ENCODE measurements at regions not wholly inside any gene's neighbourhood (a gene's known extent, or its start where the extent isn't known, plus 50 kb on each side); places are given as distances from the start of the nearest gene placed in this dataset.

DNA sequence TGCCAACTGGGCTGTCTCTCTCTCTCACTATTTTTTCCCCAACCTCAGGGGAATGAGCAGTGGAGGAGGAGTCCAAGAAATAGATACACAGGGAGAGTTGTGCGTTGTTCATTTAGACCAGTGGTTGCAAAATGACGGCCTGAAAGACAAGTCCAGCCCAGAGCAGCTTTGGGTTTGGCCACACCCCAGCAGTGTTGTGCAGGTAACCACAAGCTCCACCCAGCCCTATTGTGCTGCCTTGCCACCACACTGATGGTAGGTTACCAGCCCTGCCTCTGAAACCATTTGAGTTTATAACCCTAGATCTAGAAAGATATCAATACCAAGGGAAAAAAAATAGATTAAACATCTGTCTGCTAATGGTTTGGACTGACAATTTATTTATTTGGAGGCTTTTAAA lies 144.3 kb downstream of the CMPK2 start:
- H3K4me3 Mint-ChIP-seq (ENCODE audit: unreplicated experiment): no peak overlapping the region
- H3K27ac Mint-ChIP-seq (ENCODE audit: unreplicated experiment): no peak overlapping the region
- H3K9me3 Mint-ChIP-seq (ENCODE audit: low read depth): no peaks in the 10 kb centered on the region
- no peaks in the 10 kb centered on the region for H3K36me3 Mint-ChIP-seq (ENCODE audit: low read depth)
- DNase-seq (ENCODE audit: low spot score): no peak
- H3K27me3 Mint-ChIP-seq (ENCODE audit: low read depth): no peaks in the 10 kb centered on the region
- H3K4me1 Mint-ChIP-seq (ENCODE audit: low read depth): peaks cover 3% of the 10 kb centered on the region
- TF ChIP-seq, protein P1, sequence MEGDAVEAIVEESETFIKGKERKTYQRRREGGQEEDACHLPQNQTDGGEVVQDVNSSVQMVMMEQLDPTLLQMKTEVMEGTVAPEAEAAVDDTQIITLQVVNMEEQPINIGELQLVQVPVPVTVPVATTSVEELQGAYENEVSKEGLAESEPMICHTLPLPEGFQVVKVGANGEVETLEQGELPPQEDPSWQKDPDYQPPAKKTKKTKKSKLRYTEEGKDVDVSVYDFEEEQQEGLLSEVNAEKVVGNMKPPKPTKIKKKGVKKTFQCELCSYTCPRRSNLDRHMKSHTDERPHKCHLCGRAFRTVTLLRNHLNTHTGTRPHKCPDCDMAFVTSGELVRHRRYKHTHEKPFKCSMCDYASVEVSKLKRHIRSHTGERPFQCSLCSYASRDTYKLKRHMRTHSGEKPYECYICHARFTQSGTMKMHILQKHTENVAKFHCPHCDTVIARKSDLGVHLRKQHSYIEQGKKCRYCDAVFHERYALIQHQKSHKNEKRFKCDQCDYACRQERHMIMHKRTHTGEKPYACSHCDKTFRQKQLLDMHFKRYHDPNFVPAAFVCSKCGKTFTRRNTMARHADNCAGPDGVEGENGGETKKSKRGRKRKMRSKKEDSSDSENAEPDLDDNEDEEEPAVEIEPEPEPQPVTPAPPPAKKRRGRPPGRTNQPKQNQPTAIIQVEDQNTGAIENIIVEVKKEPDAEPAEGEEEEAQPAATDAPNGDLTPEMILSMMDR (IDR thresholded peaks at IDR 0.05): no peak

DNA sequence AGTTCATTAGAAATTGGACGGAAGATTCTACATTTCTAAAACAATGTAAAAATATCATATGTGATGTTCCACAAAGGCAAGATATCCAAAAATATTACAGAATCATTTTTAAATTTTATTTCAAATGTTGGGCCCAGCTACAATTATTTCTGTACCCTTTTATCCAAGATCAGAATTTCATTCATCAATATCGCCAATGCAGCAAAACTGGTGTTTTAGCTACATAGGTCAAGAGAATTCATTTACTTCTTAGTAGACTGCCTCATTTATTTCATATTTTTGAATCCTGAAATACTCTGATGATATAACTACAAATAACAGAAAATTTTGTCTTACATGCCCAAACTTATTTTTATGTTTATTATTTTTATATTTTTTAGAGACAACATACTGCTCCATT lies 143.1 kb downstream of the CMPK2 start:
- Mint-ChIP-seq H3K27me3 (ENCODE audit: low read depth) (no peaks in the 10 kb centered on the region), H3K4me1 (ENCODE audit: low read depth) (peaks cover 3% of the 10 kb centered on the region), H3K36me3 (ENCODE audit: low read depth) (no peaks in the 10 kb centered on the region), H3K27ac (ENCODE audit: unreplicated experiment) (no peak overlapping the region), H3K9me3 (ENCODE audit: low read depth) (no peaks in the 10 kb centered on the region), H3K4me3 (ENCODE audit: unreplicated experiment) (no peak overlapping the region)
- no peak for DNase-seq (ENCODE audit: low spot score)
- TF ChIP-seq, protein P1 (IDR thresholded peaks at IDR 0.05): no peak

DNA sequence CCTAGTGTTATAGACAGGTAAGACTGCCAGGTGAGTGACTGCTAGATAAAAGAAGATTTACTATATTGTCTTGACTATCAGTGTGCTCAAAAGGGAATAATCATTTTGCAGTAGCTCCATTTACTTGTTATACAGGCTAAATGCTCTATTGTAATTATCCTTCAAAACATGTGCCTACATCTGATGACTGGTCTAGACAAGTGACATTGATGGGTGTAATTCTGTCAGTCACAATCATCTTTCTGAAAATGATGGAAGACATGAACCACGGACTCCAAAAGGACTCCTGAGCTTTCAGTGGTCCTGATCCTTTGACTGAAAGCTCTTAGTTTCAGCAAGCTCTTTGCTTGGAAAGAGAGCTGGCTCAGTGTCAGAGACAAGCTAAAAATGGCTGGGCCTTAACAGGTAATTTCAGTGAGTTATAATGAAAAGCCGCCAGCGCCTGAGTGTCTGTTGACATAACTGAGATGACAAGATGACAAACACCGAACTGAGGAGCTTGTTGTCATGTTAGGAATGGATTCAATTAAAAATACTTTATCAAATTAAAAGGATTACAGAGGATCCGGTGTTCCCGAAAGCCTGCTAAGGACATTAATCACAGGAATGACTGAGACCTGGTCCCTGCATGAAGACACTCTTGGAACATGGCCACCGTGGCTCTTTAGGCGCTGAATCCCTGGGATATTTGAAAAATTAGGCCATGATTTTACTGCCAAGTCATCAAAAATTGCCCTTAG lies 141.7 kb downstream of the CMPK2 start:
- Mint-ChIP-seq H3K4me1 (ENCODE audit: low read depth) (peaks cover 3% of the 10 kb centered on the region), H3K27ac (ENCODE audit: unreplicated experiment) (no peak overlapping the region), H3K27me3 (ENCODE audit: low read depth) (no peaks in the 10 kb centered on the region), H3K36me3 (ENCODE audit: low read depth) (no peaks in the 10 kb centered on the region), H3K4me3 (ENCODE audit: unreplicated experiment) (no peak overlapping the region), H3K9me3 (ENCODE audit: low read depth) (no peaks in the 10 kb centered on the region)
- TF ChIP-seq, protein P1 (IDR thresholded peaks at IDR 0.05): no peak
- no peak for DNase-seq (ENCODE audit: low spot score)

DNA sequence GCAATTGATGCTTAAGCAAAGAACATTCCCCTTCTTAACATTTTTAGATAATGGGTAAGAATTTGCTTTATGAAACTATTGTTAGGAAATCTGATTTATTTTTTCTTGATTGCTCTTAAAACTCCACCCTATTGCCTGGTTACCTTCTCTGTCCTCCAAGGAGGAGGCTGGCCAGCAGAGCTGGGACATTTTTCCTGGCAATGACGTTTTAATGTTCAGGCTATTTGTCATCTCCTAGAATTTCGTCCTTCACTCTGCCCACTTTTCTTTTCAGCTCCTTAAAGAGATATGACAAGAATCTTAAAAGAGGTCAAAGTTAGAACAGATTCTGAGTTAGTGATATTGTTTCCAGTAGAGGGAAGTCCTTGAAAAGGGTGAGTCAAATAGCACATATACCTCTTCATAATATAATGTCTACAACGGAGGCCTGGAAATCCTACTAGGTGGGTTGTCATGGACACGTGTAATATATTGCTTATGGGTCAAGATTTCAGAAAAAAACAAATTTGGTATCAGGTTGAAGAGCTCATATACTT lies 141.0 kb downstream of the CMPK2 start:
- no peak for DNase-seq (ENCODE audit: low spot score)
- TF ChIP-seq, protein P1 (IDR thresholded peaks at IDR 0.05): no peak
- Mint-ChIP-seq H3K27ac (ENCODE audit: unreplicated experiment) (no peak overlapping the region), H3K9me3 (ENCODE audit: low read depth) (no peaks in the 10 kb centered on the region), H3K27me3 (ENCODE audit: low read depth) (no peaks in the 10 kb centered on the region), H3K4me3 (ENCODE audit: unreplicated experiment) (no peak overlapping the region), H3K4me1 (ENCODE audit: low read depth) (peaks cover 3% of the 10 kb centered on the region), H3K36me3 (ENCODE audit: low read depth) (no peaks in the 10 kb centered on the region)

DNA sequence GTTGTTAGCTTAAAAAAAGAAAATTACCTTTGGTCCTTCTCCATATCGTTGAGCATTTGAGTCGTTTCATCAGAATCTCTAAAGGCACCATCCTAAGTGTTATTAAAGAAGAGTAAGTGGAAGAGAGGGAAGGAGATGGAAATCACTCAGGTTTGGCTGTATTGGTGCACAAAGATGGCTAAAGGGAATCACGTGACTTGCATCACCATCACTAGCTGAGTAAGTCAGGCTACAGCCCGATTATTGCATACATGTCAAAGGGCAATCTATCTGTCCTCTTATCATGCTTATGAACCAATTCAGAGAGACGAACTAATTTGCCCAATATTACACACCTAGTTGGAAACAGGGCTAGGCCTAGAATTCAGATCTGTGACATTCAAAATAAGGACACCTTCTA lies 137.6 kb downstream of the CMPK2 start:
- H3K27me3 Mint-ChIP-seq (ENCODE audit: low read depth): no peaks in the 10 kb centered on the region
- no peaks in the 10 kb centered on the region for H3K36me3 Mint-ChIP-seq (ENCODE audit: low read depth)
- no peak overlapping the region for H3K27ac Mint-ChIP-seq (ENCODE audit: unreplicated experiment)
- no peak overlapping the region for H3K4me3 Mint-ChIP-seq (ENCODE audit: unreplicated experiment)
- peaks cover 3% of the 10 kb centered on the region for H3K4me1 Mint-ChIP-seq (ENCODE audit: low read depth)
- TF ChIP-seq, protein P1 (IDR thresholded peaks at IDR 0.05): no peak
- DNase-seq (ENCODE audit: low spot score): no peak
- peaks cover 10% of the 10 kb centered on the region for H3K9me3 Mint-ChIP-seq (ENCODE audit: low read depth)

Data from chondrocyte (in vitro differentiated cells).